ENCODE measurements at regions not wholly inside any gene's neighbourhood (a gene's known extent, or its start where the extent isn't known, plus 50 kb on each side); places are given as distances from the start of the nearest gene placed in this dataset.

GRCh38 chr6:43861212-43861894, 91.3 kb downstream of the VEGFA start:
- Histone ChIP-seq H3K4me3 (ENCODE audit: low read depth in 1 of 2, low read length in 2 of 2) (no peak overlapping the region), H3K27ac (ENCODE audit: low read length) (no peak overlapping the region), H3K79me2 (ENCODE audit: insufficient read depth, low read length) (no peaks in the 10 kb centered on the region), H3K4me1 (ENCODE audit: insufficient read depth, low read length) (no peaks in the 10 kb centered on the region), H3K27me3 (ENCODE audit: insufficient read depth, low read length, poor library complexity) (peaks cover 2% of the 10 kb centered on the region), H2AFZ (ENCODE audit: low read depth, low read length) (no peak overlapping the region), H3K36me3 (ENCODE audit: insufficient read depth, low read length) (no peaks in the 10 kb centered on the region), H3K9ac (ENCODE audit: low read depth, low read length) (no peak overlapping the region), H3K9me3 (ENCODE audit: insufficient read depth, low read length, severe bottlenecking) (no peaks in the 10 kb centered on the region), H4K20me1 (ENCODE audit: insufficient read depth, low read length) (no peaks in the 10 kb centered on the region), H3K4me2 (ENCODE audit: insufficient read depth, low read length) (no peak overlapping the region)
- ATAC-seq (ENCODE audit: insufficient read depth, low read depth): no peak
- no peak for DNase-seq
- TF ChIP-seq EZH2 (IDR thresholded peaks at IDR 0.05; ENCODE audit: borderline replicate concordance, low read depth, low read length, severe bottlenecking): no peak
- TF ChIP-seq, protein P1, sequence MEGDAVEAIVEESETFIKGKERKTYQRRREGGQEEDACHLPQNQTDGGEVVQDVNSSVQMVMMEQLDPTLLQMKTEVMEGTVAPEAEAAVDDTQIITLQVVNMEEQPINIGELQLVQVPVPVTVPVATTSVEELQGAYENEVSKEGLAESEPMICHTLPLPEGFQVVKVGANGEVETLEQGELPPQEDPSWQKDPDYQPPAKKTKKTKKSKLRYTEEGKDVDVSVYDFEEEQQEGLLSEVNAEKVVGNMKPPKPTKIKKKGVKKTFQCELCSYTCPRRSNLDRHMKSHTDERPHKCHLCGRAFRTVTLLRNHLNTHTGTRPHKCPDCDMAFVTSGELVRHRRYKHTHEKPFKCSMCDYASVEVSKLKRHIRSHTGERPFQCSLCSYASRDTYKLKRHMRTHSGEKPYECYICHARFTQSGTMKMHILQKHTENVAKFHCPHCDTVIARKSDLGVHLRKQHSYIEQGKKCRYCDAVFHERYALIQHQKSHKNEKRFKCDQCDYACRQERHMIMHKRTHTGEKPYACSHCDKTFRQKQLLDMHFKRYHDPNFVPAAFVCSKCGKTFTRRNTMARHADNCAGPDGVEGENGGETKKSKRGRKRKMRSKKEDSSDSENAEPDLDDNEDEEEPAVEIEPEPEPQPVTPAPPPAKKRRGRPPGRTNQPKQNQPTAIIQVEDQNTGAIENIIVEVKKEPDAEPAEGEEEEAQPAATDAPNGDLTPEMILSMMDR (IDR thresholded peaks at IDR 0.05; ENCODE audit: borderline replicate concordance, extremely low read depth, low read length, poor library complexity, severe bottlenecking): no peak

DNA sequence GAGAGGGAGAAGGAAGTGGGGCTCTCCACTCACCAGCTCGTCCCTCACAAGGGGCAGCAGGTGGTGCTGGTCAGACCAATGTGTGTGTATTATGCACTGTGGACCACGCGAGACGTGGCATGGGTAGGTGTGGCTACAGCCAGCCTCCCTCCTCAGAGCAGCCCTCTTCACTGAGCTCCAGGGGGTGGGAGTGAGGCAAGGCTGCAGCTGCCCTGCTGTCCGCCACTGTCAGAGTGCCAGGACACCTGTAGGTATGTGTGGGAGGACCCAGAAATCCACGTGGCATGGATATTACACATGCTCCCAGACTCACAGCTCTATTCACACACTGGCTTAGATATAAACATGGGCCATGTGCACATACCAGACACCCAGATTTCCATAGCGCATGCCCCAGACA, 90.3 kb downstream of the VEGFA start:
- no peaks in the 10 kb centered on the region for H3K4me1 ChIP-seq (ENCODE audit: insufficient read depth, low read length)
- ATAC-seq (ENCODE audit: insufficient read depth, low read depth): no peak
- no peak for TF ChIP-seq EZH2 (IDR thresholded peaks at IDR 0.05; ENCODE audit: borderline replicate concordance, low read depth, low read length, severe bottlenecking)
- TF ChIP-seq, protein P1 (IDR thresholded peaks at IDR 0.05; ENCODE audit: borderline replicate concordance, extremely low read depth, low read length, poor library complexity, severe bottlenecking): no peak
- no peak overlapping the region for H3K9ac ChIP-seq (ENCODE audit: low read depth, low read length)
- no peak overlapping the region for H3K4me2 ChIP-seq (ENCODE audit: insufficient read depth, low read length)
- no peak overlapping the region for H2AFZ ChIP-seq (ENCODE audit: low read depth, low read length)
- no peak overlapping the region for H3K27ac ChIP-seq (ENCODE audit: low read length)
- no peaks in the 10 kb centered on the region for H3K79me2 ChIP-seq (ENCODE audit: insufficient read depth, low read length)
- no peaks in the 10 kb centered on the region for H3K36me3 ChIP-seq (ENCODE audit: insufficient read depth, low read length)
- no peak overlapping the region for H3K4me3 ChIP-seq (ENCODE audit: low read depth in 1 of 2, low read length in 2 of 2)
- no peak for DNase-seq
- no peaks in the 10 kb centered on the region for H3K9me3 ChIP-seq (ENCODE audit: insufficient read depth, low read length, severe bottlenecking)
- peaks cover 2% of the 10 kb centered on the region for H3K27me3 ChIP-seq (ENCODE audit: insufficient read depth, low read length, poor library complexity)
- no peaks in the 10 kb centered on the region for H4K20me1 ChIP-seq (ENCODE audit: insufficient read depth, low read length)

DNA sequence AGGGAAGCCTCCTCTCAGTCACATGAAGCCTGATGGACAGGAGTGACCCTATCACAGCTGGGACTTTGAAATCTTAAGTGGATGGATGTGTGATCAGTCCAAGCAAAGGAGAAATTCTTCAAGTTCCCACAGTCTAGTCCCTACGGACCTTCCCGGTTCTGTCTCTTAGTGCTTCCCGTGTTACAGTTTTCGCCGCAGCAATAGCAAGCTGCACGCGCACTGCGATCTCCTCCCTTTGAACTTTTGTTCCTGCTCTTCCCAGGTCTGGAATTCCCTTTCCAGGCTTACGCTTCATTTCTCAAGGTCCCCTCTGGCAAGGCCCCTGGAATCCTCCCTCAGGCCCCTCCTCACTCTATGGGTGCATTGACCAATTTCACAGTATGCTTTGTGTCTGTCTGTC, 89.2 kb downstream of the VEGFA start:
- Histone ChIP-seq H3K4me1 (ENCODE audit: insufficient read depth, low read length) (no peaks in the 10 kb centered on the region), H3K27ac (ENCODE audit: low read length) (no peak overlapping the region), H3K36me3 (ENCODE audit: insufficient read depth, low read length) (no peaks in the 10 kb centered on the region), H3K9ac (ENCODE audit: low read depth, low read length) (no peak overlapping the region), H3K4me2 (ENCODE audit: insufficient read depth, low read length) (no peak overlapping the region), H3K9me3 (ENCODE audit: insufficient read depth, low read length, severe bottlenecking) (no peaks in the 10 kb centered on the region), H3K79me2 (ENCODE audit: insufficient read depth, low read length) (no peaks in the 10 kb centered on the region), H3K27me3 (ENCODE audit: insufficient read depth, low read length, poor library complexity) (no peaks in the 10 kb centered on the region), H4K20me1 (ENCODE audit: insufficient read depth, low read length) (no peaks in the 10 kb centered on the region), H3K4me3 (ENCODE audit: low read depth in 1 of 2, low read length in 2 of 2) (no peak overlapping the region), H2AFZ (ENCODE audit: low read depth, low read length) (no peak overlapping the region)
- no peak for ATAC-seq (ENCODE audit: insufficient read depth, low read depth)
- DNase-seq: no peak
- no peak for TF ChIP-seq EZH2 (IDR thresholded peaks at IDR 0.05; ENCODE audit: borderline replicate concordance, low read depth, low read length, severe bottlenecking)
- TF ChIP-seq, protein P1 (IDR thresholded peaks at IDR 0.05; ENCODE audit: borderline replicate concordance, extremely low read depth, low read length, poor library complexity, severe bottlenecking): no peak

Data from DND-41 (cell line).